HG02938 (cell line): ENCODE measurements at regions not wholly inside any gene's neighbourhood (a gene's known extent, or its start where the extent isn't known, plus 50 kb on each side); places are given as distances from the start of the nearest gene placed in this dataset.

Experiments
- ATAC-seq: cut with Tn5 transposase; IDR thresholded peaks from one replicate; pipeline ENCODE4 v1.9.1; 2021; ENCODE audit warnings: mild to moderate bottlenecking, moderate library complexity; ENCODE audit not compliant: unreplicated experiment

DNA sequence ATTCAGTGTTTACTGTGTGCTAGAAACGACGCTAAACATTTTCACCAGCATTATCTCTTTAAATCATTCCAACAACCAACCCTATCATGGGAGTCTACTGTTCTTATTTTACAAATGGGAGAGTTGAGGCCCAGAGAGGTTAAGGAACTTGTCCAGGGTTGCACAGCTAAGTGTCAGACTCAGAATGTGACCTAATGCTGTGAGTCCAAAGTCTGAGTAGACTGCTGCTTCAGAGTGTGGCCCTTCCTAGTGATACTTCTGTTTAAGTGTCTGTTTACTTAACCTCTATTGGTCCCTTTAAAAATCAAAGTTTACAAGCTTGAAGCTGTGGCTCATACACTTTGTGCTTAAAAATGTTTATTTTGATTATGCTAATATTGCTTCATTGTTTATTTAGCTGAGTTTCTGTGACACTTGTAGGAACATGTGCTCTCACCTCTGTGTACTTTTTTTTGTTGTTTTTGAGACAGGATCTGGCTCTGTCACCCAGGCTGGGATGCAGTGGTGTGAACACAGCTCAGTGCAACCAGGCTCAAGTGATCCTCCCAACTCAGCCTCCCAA lies 84.4 kb upstream of the SYPL1 start:
- ATAC-seq = no peak

DNA sequence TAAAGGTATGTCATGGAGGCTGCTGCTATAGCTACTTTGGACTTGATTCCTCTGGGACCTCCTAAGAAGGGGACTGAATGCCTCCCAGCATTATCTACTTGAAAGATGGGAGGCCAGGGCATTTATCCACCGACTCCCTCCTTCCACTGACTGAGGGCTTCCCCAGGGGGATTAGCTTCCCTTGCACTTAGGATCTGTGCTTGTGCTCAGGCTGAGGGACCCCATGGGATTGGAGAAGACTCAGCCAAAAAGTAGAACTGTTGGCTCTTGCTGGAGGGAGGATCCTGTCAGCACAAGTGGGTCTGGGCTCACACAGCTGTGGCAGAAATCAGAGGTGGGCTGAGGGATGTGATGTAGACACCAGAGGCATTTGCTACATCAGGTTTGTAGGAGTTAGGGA lies 81.5 kb upstream of the SYPL1 start:
- no peak for ATAC-seq

DNA sequence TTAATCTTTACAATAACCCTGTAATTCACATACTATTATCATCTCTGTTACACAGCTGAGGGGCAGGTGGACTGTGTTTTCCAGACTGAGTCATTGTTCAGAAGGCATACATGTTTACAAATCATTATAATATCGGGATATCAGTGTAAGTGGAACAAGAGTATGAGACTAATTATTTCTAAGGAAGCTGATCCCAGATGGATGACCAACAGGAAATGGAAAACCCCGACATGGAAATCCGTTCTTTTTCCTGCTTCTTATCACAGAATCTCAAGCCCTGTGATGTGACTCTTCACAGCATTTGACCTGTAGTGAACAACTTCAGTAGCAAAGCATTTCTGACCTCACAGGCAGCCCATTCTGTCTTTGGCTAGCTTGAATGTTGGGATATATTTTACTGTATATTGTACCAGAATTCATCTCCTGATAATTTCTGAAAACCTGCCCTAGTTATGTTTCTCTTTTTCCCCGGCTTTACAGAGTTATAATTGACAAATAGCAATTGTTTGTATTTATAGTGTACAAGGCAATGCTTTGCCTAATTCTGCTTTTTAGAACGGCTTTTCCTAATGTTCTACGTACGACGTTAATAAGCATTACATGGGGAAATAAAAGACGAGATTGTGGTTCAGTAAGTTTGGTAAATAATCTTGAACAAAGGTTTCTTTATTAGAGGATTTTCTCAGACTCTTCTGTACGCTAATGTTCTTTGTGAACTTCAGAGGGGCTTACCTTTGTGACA lies 78.6 kb upstream of the SYPL1 start:
- no peak for ATAC-seq

DNA sequence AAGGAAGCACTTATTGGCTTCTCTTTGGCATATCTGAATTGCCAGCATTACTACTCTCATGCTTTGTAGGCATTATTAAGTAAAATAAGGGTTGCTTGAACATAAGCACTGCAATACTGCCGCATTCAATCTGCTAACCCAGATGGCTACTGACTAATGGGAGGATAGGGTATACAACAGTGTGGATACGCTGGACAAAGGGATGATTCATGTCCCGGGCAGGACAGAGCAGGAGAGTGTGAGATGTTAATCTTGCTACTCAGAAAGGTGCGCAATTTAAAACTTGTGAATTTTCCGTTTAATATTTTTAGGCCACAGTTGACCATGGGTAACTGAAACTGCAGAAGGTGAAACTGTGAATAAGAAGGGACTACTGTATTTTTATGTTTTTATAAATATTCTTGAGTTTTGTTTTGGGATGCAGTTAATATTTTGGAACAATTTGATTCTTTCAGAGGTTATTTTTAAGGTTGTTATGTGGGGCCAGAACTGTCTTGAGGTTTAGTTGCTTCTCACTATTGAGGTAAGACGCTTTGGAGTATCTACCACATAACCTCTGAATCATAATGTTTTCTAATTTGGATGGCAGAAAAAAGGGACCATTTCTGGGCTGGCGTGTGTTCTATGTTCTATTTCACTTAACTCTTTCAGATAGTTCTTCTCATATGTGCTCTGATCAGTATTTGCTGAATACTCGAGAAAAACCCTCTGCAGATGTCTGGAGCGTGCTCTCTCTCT lies 75.7 kb upstream of the SYPL1 start:
- no peak for ATAC-seq

DNA sequence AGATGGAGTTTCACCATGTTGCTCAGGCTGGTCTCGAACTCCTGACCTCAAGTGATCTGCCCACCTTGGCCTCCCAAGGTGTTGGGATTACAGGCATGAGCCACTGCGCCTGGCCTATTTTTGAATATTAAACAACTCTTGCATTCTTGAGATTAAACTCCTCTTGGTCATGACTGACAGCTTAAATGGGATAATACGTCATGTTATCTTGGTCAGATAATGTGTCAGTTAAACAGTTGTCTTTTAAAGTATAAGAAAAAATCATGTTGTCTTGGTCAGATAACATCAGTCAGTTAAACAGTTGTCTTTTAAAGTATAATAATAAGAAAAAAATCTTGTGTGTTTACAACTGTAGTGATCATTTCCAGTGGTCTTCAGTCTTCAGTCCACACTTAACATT lies 73.6 kb upstream of the SYPL1 start:
- ATAC-seq = no peak

DNA sequence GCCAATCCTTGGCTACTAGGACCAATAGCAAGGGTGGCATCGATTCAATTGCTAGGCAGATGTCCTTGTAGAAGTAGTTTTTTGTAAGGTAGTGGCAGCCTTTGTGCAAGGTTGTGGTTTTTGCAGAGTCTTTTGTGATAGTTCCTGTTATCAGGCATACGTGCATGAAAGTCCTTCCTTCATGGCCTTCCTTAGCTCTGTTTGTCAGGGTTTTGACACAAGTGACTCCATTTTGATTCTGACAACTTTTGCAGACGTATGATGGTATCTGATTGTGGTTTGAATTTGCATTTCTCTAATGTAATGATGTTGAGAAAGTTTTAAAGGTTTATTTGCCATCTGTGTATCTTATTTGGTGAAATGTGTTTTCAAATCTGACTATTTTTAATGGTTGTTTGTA lies 71.8 kb upstream of the SYPL1 start:
- no peak for ATAC-seq

DNA sequence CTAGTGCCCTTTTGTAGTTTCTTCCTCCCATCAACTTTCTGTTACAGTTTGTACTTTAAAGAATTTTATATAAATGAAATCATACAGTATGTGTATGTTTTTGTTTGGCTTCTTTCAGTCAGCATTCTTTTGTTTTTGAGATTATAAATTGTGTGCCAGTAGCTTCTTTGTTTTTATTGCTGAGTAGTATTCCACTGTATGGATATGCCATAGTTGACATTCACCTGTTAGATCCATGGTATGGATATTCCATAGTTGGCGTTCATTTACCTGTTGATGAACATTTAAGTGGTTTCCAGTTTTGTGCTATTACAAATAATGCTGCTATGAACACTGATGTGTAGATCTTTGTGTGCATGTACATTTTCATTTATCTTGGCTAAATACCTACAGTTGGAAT lies 70.8 kb upstream of the SYPL1 start:
- no peak for ATAC-seq

DNA sequence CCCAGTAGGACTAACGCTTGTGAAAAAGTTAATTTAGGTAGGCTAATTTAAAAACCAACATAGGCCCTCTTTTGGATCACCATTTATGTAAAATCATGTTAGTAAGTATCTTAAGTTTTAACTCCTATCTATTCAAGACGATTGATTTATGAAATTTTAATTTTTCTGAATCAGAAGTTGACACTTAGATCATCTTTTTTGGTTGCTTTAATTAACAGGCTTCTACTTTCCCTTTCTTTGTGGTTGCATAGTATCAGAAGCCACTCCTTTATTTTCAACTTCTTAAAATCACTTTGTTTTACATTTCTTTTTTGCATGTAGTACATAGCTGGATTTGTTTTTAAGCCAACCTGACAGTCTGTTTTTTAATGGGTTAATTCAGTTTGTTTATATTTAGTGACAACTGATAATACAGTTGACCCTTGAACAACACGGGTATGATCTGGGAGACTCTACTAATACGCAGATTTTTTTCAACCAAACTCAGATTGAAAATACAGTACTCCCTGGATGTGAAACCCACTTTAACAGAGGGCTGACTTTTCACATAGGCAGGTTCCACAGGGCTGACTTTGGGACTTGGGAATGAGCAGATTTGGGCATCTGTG lies 69.7 kb upstream of the SYPL1 start:
- no peak for ATAC-seq

DNA sequence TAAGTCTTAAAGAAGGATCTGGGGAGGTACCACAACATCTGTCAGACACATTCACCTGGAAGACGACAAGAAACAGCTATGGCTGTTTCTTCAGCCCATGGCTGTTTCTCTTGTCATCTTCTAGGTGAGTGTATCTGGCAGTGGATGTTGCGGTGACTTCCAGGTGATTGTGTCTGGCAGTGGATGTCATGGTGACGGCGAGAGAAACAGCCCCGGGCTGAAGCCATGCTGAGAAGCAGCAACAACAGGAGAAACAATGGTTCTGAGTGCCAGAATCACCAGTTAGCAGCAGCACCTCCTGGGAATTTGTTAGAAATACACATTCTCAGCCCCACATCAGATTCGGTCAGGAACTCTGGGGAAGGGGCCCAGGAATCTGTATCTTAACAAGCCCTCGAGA lies 68.6 kb upstream of the SYPL1 start:
- no peak for ATAC-seq

DNA sequence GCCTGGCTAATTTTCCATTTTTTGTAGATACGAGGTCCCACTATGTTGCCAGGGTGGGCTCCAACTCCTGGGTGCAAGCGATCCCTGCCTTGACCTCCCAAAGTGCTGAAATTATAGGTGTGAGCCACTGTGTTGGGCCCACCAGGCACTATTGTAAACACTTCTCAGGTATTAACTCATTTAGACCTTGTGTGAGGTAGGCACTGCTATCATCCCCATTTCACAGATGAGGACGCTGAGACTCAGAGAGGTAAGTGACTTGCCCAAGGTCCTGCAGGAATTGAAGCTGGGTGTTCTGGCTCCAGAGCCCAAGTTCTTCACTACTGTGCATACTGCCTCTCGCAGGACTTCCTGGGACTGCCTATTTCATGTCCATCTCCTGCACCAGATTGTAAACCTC lies 67.1 kb upstream of the SYPL1 start:
- no peak for ATAC-seq

DNA sequence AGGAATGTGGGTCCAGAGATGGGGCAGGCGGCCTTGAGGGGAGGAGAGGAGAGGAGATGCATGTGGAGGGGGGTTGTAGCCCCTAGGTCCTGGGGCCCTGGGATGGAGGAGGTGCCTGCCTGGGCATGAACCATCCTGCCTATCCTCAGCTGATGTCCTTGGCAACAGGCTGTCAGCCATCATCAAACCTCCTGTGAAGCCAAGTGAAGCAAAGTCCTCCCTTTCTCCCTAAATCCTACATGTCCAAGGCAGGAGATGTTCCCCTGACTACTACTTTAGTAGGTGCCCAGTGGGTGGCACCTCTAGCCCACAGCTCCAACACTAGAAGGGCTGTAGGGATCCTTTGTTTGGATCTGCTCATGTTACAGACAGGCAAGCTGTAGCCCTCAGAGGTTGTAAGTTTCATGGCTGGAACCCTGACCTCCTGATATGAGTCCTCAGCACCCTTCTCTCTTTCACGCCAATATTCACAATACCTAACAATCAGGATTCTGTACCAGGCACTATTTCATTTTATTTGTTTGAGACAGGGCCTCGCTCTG lies 66.6 kb upstream of the SYPL1 start:
- no peak for ATAC-seq

DNA sequence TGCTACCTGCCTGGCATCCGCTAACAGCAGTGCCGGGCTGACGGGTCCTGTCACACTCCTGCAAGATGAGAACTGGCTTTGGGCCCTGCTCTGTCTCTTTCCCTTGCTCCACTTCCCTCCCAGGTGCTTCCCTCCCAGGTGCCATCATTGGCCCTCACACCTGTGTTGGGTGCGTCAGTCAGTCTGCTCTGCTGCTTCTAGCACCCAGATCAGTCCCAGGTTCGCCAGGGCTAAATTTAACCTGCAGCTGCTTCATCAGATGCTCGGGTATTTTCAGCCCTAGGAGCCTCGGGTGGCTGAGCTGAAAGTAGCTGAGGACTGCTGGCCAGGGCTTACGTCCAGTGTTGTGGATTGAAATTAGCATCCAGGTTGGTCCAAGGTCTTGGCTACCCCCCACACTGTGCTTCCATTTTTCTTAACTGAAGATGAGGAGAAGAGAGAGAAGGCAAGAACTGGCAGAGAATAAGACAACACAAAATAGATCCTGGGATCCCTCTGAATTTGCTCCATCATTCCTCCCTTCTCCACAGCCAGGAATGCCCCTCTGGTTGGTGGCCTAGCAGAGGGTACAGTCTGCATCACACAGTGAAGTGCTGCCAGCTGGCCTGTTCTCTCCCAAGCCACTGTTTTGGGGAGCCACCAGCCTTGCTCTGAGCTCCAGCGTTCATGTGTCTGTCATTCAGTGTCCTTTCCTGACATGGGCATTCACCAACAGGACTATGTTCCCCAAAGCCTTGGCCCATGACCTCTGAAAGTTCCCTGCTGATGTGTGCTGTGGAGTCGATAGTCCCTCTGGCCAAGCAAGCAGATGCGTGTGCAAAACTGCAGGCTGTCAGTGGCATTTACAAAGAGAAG lies 65.9 kb upstream of the SYPL1 start:
- ATAC-seq = no peak

DNA sequence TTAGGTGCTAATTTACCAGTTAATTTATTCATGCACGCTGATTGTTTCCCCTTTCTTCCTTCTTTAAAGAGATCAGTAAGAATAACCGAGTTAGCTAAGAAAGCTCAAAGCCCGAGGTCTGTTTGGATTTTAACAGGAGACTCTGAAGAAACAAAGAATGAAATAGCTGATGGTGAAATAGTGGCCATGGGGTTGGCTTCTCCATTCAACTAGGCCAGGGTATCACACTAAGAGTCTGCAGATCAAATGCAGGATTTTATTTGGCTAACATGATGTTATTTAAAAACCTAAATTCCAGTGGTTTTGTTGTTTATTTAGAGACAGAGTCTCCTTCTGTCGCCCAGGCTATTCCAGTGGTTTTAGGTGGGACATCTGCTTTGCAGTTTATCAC lies 65.2 kb upstream of the SYPL1 start:
- no peak for ATAC-seq

DNA sequence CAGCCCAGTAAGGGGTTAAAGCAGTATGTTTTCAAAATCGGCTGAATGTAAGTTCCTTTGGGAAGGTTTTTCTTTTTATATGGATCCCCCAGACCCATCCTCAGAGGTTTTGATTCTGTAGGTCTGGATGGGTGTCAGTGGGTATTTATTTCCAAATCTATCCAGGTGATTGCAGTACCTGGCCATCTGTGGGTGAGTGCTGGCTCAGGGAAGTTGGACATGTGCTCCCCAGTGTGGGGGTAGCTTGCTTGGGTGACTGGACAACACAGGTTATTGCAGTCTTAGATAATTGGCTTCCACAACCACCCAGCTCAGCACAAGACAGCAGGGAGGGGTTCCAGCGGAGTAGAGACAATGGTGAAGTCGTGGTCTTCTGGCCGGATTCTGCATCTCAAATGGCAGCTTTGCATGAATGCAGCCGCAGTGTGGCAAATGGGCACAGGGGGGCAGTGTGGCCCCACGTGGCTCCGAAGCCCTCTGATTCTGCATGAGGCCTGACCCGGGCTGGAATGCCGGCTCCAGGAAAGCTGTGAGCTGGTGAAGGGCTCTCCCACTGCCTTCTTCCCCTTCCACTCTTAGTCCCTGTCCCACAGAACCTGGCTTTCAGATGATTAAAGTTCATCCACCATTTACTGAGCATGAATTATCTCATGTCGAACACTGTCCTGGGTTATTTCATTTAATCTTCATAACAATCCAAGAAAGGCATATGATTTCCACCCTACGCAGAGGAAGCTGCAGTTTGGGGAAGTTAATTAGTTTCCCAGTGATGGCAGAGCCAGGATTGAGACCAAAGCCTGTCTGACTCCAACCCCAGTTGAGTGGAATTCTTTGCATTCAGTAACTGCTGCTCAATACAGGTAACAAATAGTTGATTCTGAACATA lies 64.5 kb upstream of the SYPL1 start:
- peak; percentile 66 for ATAC-seq

DNA sequence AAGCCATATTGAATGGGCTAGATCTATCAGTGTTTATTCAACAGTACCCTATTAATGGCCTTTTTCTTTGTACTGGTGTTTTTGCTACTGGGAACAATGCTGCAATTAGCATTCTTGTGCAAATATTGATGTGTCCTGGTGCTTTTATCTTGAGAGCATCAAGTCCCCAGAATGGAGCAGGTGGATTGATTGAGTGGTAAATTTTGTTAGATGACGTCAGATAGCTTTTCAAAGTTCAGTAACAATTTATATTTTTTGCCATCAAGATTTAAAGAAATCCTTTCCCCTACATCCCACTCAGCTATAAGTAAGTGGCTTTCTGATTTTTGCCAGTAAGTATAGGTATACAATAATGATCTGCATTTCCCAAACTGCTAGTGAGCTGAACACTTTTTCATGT lies 63.4 kb upstream of the SYPL1 start:
- ATAC-seq = no peak

DNA sequence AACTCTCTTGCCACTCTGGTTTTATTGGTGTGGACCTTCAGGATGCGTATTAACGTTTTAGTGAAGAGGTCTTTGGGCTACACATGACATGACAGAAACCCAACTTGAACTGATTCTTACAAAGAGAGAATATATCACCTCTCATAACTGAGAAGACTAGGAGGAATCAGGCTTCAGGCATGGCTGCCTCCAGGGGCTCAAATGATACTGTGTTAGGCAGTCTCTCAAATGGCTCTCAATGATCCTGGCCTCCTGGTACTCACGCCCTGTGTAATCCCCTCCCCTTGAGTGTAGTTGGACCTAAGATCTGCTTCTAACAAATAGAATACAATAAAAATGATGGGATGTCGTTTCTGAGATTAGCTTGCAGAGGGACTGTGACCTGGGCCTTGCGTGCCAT lies 58.5 kb upstream of the SYPL1 start:
- ATAC-seq = no peak

DNA sequence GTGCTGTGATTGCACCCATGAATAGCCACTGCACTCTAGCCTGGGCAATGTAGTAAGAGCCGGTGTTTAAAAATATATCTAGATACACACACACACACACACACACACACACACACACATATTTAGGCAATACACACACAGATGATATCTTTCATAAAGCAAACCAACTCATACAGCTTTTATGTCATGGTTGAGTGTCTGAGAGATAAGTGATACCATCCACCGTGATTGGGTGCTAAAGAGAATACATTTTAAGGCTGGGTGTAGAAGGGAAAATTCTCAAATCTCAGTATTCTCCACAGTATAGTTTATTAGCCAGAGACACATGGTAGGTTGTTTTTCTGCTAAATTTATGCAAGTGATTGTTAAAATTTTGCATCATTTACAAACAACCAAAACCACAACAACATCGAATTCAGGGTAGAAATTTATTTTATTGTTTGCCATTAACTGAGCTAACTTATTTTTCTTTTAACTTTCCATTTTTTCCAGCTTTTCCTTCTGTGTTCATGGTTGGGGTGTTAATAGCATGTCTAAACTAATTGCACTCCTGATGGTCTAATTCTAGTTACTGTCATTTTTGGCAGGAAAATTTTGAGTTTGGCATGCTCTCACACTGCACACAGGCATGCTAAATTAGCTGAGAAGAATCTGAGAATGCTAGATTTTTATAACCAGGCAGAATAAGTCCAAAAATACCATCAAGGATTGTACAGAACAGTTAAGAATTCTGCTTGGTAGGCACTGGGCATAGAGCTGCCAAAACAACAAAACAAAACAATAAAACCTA lies 57.9 kb upstream of the SYPL1 start:
- ATAC-seq = no peak

DNA sequence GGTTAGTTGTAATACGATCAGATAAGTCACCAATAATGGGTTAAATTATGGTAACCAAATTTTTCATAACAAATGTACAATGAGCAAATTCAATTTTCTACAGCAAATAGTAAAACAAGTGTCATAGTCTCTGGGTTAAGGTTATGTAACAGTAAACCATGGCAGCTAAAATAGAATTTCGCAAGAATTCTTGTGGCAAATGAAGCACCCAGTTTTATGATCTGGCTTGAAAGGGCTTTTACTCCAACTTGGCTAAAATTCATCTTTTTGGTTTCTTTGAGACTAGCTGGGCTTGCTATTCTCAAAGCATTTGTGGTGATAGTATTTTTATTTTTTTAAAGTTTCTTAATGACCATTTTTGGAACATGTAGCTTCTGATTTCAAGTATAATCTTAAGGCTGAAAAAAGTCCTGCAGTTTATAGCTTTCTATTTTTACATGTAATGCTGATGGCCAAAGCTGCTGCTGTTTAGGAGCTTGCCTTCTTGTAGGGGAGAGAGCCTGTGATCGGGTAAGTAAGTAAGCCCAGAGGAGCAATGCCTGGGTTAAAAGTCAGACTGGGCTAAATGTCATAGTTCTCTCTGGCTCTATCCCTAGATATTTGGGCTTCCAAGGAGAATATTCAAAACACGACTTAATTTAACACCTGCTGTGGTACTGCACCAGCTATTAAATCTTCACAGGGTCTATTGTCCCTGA lies 55.5 kb upstream of the SYPL1 start:
- ATAC-seq = no peak
